Ovary (tissue), 3 donors: ENCODE measurements at regions not wholly inside any gene's neighbourhood (a gene's known extent, or its start where the extent isn't known, plus 50 kb on each side); places are given as distances from the start of the nearest gene placed in this dataset.

ENCODE experiments used
- POLR2A ChIP-seq: fragments of 450-650 bp; IDR thresholded peaks from one replicate; pipeline ENCODE4 v1.6.1; 2017; ENCODE audit warnings: antibody characterized with exemption, mild to moderate bottlenecking, moderate library complexity
- TF ChIP-seq, protein P1 (sequence below), 3 donors: fragments of 450-650 bp in 2 of 3; fragments of 200-600 bp in 1 of 3; IDR thresholded peaks; one replicate each; pipeline versions ENCODE4 v1.5.1 to v1.8.0; 2016 to 2022; ENCODE audit warnings: antibody characterized with exemption in 3 of 3, mild to moderate bottlenecking in 1 of 3
- donor health status: DM: no; HTN: no; CAD: no.

- TF ChIP-seq POLR2A: no peak
- TF ChIP-seq, protein P1, sequence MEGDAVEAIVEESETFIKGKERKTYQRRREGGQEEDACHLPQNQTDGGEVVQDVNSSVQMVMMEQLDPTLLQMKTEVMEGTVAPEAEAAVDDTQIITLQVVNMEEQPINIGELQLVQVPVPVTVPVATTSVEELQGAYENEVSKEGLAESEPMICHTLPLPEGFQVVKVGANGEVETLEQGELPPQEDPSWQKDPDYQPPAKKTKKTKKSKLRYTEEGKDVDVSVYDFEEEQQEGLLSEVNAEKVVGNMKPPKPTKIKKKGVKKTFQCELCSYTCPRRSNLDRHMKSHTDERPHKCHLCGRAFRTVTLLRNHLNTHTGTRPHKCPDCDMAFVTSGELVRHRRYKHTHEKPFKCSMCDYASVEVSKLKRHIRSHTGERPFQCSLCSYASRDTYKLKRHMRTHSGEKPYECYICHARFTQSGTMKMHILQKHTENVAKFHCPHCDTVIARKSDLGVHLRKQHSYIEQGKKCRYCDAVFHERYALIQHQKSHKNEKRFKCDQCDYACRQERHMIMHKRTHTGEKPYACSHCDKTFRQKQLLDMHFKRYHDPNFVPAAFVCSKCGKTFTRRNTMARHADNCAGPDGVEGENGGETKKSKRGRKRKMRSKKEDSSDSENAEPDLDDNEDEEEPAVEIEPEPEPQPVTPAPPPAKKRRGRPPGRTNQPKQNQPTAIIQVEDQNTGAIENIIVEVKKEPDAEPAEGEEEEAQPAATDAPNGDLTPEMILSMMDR (IDR thresholded peaks at IDR 0.05): no peak
Measured at GRCh38 chr13:103996733-103997132, 930.5 kb upstream of the SLC10A2 start.
